ENCODE measurements at regions not wholly inside any gene's neighbourhood (a gene's known extent, or its start where the extent isn't known, plus 50 kb on each side); places are given as distances from the start of the nearest gene placed in this dataset.

GRCh38 chr22:48794906-48795305 is 1032.8 kb downstream of the BRD1 start:
- intact Hi-C loops (cut with DNase I): no loop called here
- no peak for TF ChIP-seq CTCF (IDR thresholded peaks at IDR 0.05)
- H3K4me3 ChIP-seq: no peak overlapping the region
- no peak overlapping the region for H3K27ac ChIP-seq
- H3K36me3 ChIP-seq (ENCODE audit: insufficient read depth in 1 of 2, low read depth in 1 of 2): no peaks in the 10 kb centered on the region
- ATAC-seq (no peak), DNase-seq (no peak)
- 73 to 78% (median 76%) methylated on average over 7 of the region's 7 CpGs for WGBS, 3 donors
- H3K27me3 ChIP-seq (ENCODE audit: insufficient read depth in 3 of 3, low read length in 2 of 3): peaks cover 0 to 2% (median 0%) of the 10 kb centered on the region in 3 donors
- H3K4me1 ChIP-seq: no peaks in the 10 kb centered on the region
- H3K9me3 ChIP-seq: no peaks in the 10 kb centered on the region

- intact Hi-C loops (cut with DNase I): no loop called here
These were observed 1033.7 kb downstream of the BRD1 start for GRCh38 chr22:48793949-48794348.

GRCh38 chr22:48786679-48786996 is 1041.0 kb downstream of the BRD1 start:
- H3K27me3 ChIP-seq (ENCODE audit: insufficient read depth in 3 of 3, low read length in 2 of 3): no peaks in the 10 kb centered on the region
- H3K27ac ChIP-seq: no peak overlapping the region
- intact Hi-C loops (cut with DNase I): no loop called here
- WGBS, 3 donors: 81 to 87% (median 84%) methylated on average over 3 of the region's 3 CpGs
- no peak for TF ChIP-seq CTCF (IDR thresholded peaks at IDR 0.05)
- H3K36me3 ChIP-seq (ENCODE audit: insufficient read depth in 1 of 2, low read depth in 1 of 2): no peaks in the 10 kb centered on the region
- H3K9me3 ChIP-seq: no peaks in the 10 kb centered on the region
- ATAC-seq (no peak), DNase-seq (no peak)
- no peak overlapping the region for H3K4me3 ChIP-seq
- no peaks in the 10 kb centered on the region for H3K4me1 ChIP-seq

More at GRCh38 chr22:48793949-48794348, 1033.7 kb downstream of the BRD1 start:
- DNase-seq (no peak), ATAC-seq (no peak)
- no peak for TF ChIP-seq CTCF (IDR thresholded peaks at IDR 0.05)
- WGBS, 3 donors: 82 to 92% (median 84%) methylated on average over 28 to 37 of the region's 37 CpGs
- Histone ChIP-seq H3K9me3 (no peaks in the 10 kb centered on the region), H3K4me3 (no peak overlapping the region), H3K27me3 (ENCODE audit: insufficient read depth in 3 of 3, low read length in 2 of 3) (peaks cover 0 to 2% (median 0%) of the 10 kb centered on the region in 3 donors), H3K36me3 (ENCODE audit: insufficient read depth in 1 of 2, low read depth in 1 of 2) (no peaks in the 10 kb centered on the region), H3K27ac (no peak overlapping the region), H3K4me1 (no peaks in the 10 kb centered on the region)

GRCh38 chr22:48785792-48786678 is 1041.6 kb downstream of the BRD1 start:
- Histone ChIP-seq H3K4me3 (no peak overlapping the region), H3K36me3 (ENCODE audit: insufficient read depth in 1 of 2, low read depth in 1 of 2) (no peaks in the 10 kb centered on the region), H3K4me1 (no peaks in the 10 kb centered on the region), H3K27ac (no peak overlapping the region), H3K27me3 (ENCODE audit: insufficient read depth in 3 of 3, low read length in 2 of 3) (no peaks in the 10 kb centered on the region), H3K9me3 (no peaks in the 10 kb centered on the region)
- DNase-seq (no peak), ATAC-seq (no peak)
- intact Hi-C loops (cut with DNase I): no loop called here
- no peak for TF ChIP-seq CTCF (IDR thresholded peaks at IDR 0.05)
- 70 to 76% (median 72%) methylated on average over 14 of the region's 14 CpGs for WGBS, 3 donors

Measured in psoas muscle (tissue), 7 donors.